Lower leg skin (tissue), 3 donors: ENCODE measurements at regions not wholly inside any gene's neighbourhood (a gene's known extent, or its start where the extent isn't known, plus 50 kb on each side); places are given as distances from the start of the nearest gene placed in this dataset.

Experiments
- CTCF ChIP-seq, 3 donors: fragments of 450-650 bp; IDR thresholded peaks; one replicate each; pipeline ENCODE4 v1.5.1; 2016; ENCODE audit warnings: antibody characterized with exemption in 3 of 3, mild to moderate bottlenecking in 3 of 3, moderate library complexity in 2 of 3
- POLR2A ChIP-seq, 2 donors: fragments of 450-650 bp; IDR thresholded peaks; one replicate each; pipeline ENCODE4 v1.6.1; 2016 to 2017; ENCODE audit warnings: antibody characterized with exemption in 2 of 2, mild to moderate bottlenecking in 1 of 2, moderate library complexity in 1 of 2

DNA sequence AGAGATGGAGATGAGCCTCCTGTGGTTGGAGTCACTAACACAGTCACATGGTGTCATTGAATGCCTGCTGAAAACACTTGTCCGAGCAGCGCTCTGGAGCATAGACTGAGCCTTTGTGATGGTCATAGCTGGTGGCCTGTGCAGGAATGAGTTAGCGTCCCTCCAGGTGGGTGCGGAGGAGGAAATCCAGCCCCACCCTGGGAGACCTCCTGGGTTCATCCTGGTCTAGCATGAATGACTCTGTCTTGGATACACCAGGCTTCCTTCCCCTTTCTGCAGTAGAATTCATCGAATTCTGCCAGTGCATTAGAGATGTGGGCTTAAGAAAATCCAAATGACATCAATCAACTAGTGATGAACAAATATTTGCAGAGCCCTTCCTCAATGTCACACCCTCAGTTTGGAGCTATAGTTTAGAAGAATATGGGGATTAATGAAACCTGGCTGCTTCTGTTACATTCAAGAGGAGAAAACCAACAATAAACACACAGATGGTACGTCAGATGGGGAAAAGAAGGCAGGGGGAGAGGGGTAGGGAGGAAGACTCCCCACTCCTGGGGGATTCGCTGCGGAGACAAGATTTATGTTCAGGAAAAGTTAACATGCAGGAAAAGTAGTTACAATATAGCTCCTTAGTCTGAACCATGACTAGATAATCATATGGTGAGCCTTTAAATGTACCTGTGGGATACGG, 136.7 kb downstream of the DDX1 start:
- no peak for TF ChIP-seq CTCF (IDR thresholded peaks at IDR 0.05)
- no peak for TF ChIP-seq POLR2A (IDR thresholded peaks at IDR 0.05)
